HEK293 (cell line): ENCODE measurements at regions not wholly inside any gene's neighbourhood (a gene's known extent, or its start where the extent isn't known, plus 50 kb on each side); places are given as distances from the start of the nearest gene placed in this dataset.

Experiments
- CTCF ChIA-PET: fragments of 350-600 bp; formaldehyde crosslinking; extraction: SDS; loops from one replicate; lab custom pipeline; 2021; ENCODE audit warnings: antibody characterized with exemption; lab: Yijun Ruan, JAX
- POLR2A ChIA-PET: fragments of 300-600 bp; formaldehyde crosslinking; extraction: SDS; loops from one replicate; lab custom pipeline; 2020; ENCODE audit warnings: antibody characterized with exemption, inconsistent platforms; lab: Yijun Ruan, JAX
- H3K27ac ChIP-seq: fragments of 200-500 bp; sonication (Bioruptor generic); 2 replicates; pipeline ENCODE4 v1.5.1; 2014; ENCODE audit warnings: low read depth, low read length, control low read depth, inconsistent platforms; ENCODE audit errors: extremely low read depth
- H3K36me3 ChIP-seq, 2 experiments: fragments of 200-500 bp in 1 of 2; sonication (Bioruptor generic) in 1 of 2; 1 replicate in 1 of 2; 2 replicates in 1 of 2; pipeline ENCODE4 v1.5.1; 2014 to 2017; ENCODE audit warnings: inconsistent platforms in 2 of 2, low read length in 2 of 2; ENCODE audit not compliant: control insufficient read depth in 2 of 2, insufficient read depth in 1 of 2
- H3K4me1 ChIP-seq: fragments of 200-500 bp; sonication (Bioruptor generic); 2 replicates; pipeline ENCODE4 v1.5.1; 2014; ENCODE audit warnings: mild to moderate bottlenecking, low read length, inconsistent platforms; ENCODE audit not compliant: control insufficient read depth, insufficient read depth
- H3K4me3 ChIP-seq: 2 replicates; pipeline ENCODE4 v1.5.1; 2011; ENCODE audit warnings: low read depth, mild to moderate bottlenecking, control low read depth, low read length, moderate library complexity
- H3K9me3 ChIP-seq: fragments of 200-500 bp; sonication (Bioruptor generic); 2 replicates; pipeline ENCODE4 v1.5.1; 2014; ENCODE audit warnings: low read depth, low read length, inconsistent platforms; ENCODE audit not compliant: control insufficient read depth, insufficient read depth
- ELK4 ChIP-seq: IDR thresholded peaks from 2 replicates; pipeline ENCODE4 v1.6.1; 2011; ENCODE audit warnings: mild to moderate bottlenecking, low read depth, low read length, borderline replicate concordance
- KLF10 ChIP-seq: fragments of 450-650 bp; IDR thresholded peaks from 2 replicates; pipeline ENCODE4 v1.5.1; 2018; ENCODE audit warnings: missing biosample characterization, mild to moderate bottlenecking, missing genetic modification characterization
- KLF7 ChIP-seq: fragments of 450-650 bp; formaldehyde crosslinking; IDR thresholded peaks from 2 replicates; pipeline ENCODE4 v1.5.1; 2016; ENCODE audit warnings: missing biosample characterization, missing genetic modification characterization, borderline replicate concordance
- OVOL3 ChIP-seq: fragments of 450-650 bp; formaldehyde crosslinking; IDR thresholded peaks from 2 replicates; pipeline ENCODE4 v1.5.1; 2016; ENCODE audit warnings: missing biosample characterization, missing genetic modification characterization
- PRDM1 ChIP-seq: fragments of 450-650 bp; formaldehyde crosslinking; IDR thresholded peaks from 2 replicates; pipeline ENCODE4; 2016; ENCODE audit warnings: missing biosample characterization, missing genetic modification characterization
- PRDM2 ChIP-seq: fragments of 450-650 bp; formaldehyde crosslinking; IDR thresholded peaks from 2 replicates; pipeline ENCODE4 v1.5.1; 2016; ENCODE audit warnings: missing biosample characterization, missing genetic modification characterization, borderline replicate concordance
- SP7 ChIP-seq: fragments of 450-650 bp; formaldehyde crosslinking; IDR thresholded peaks from 2 replicates; pipeline ENCODE4 v1.5.1; 2016; ENCODE audit warnings: missing biosample characterization, missing genetic modification characterization
- TCF7L2 ChIP-seq: IDR thresholded peaks from 2 replicates; pipeline ENCODE4 v1.6.1; 2011; ENCODE audit warnings: low read depth, mild to moderate bottlenecking, inconsistent platforms, low read length, moderate library complexity, borderline replicate concordance
- TRIM28 ChIP-seq: IDR thresholded peaks from 2 replicates; pipeline ENCODE4 v1.6.1; 2011; ENCODE audit warnings: low read length, control low read depth, borderline replicate concordance
- WT1 ChIP-seq: fragments of 450-650 bp; formaldehyde crosslinking; IDR thresholded peaks from 2 replicates; pipeline ENCODE4 v1.5.1; 2016; ENCODE audit warnings: missing biosample characterization, missing genetic modification characterization
- ZFP41 ChIP-seq: fragments of 450-650 bp; formaldehyde crosslinking; IDR thresholded peaks from 2 replicates; pipeline ENCODE4 v1.5.1; 2016; ENCODE audit warnings: missing biosample characterization, missing genetic modification characterization, borderline replicate concordance
- ZNF169 ChIP-seq: fragments of 450-650 bp; formaldehyde crosslinking; IDR thresholded peaks from 2 replicates; pipeline ENCODE4 v1.5.1; 2016; ENCODE audit warnings: missing biosample characterization, missing genetic modification characterization
- ZNF18 ChIP-seq: fragments of 450-650 bp; formaldehyde crosslinking; IDR thresholded peaks from 2 replicates; pipeline ENCODE4 v1.5.1; 2016; ENCODE audit warnings: missing biosample characterization, missing genetic modification characterization
- ZNF23 ChIP-seq: fragments of 450-650 bp; formaldehyde crosslinking; IDR thresholded peaks from 2 replicates; pipeline ENCODE4 v1.5.1; 2016; ENCODE audit warnings: missing biosample characterization, missing genetic modification characterization, borderline replicate concordance
- ZNF391 ChIP-seq: fragments of 450-650 bp; formaldehyde crosslinking; IDR thresholded peaks from 2 replicates; pipeline ENCODE4 v1.5.1; 2016; ENCODE audit warnings: low read depth, missing biosample characterization, missing genetic modification characterization, borderline replicate concordance
- ZNF544 ChIP-seq: fragments of 450-650 bp; formaldehyde crosslinking; IDR thresholded peaks from 2 replicates; pipeline ENCODE4 v1.5.0; 2017; ENCODE audit warnings: missing biosample characterization, missing genetic modification characterization
- ZNF704 ChIP-seq: fragments of 450-650 bp; formaldehyde crosslinking; IDR thresholded peaks from 2 replicates; pipeline ENCODE4 v1.5.1; 2016; ENCODE audit warnings: missing biosample characterization, missing genetic modification characterization
- ZNF777 ChIP-seq: fragments of 450-650 bp; formaldehyde crosslinking; IDR thresholded peaks from 2 replicates; pipeline ENCODE4 v1.5.1; 2017; ENCODE audit warnings: missing biosample characterization, missing genetic modification characterization, borderline replicate concordance
- ZSCAN16 ChIP-seq: fragments of 450-650 bp; formaldehyde crosslinking; IDR thresholded peaks from 2 replicates; pipeline ENCODE4 v1.5.1; 2016; ENCODE audit warnings: missing biosample characterization, missing genetic modification characterization
- TF ChIP-seq, protein P1 (sequence below): sonication (generic); formaldehyde crosslinking; IDR thresholded peaks from 2 replicates; pipeline ENCODE4 v1.8.1; 2022; ENCODE audit warnings: mild to moderate bottlenecking, moderate library complexity, missing genetic modification reagents
- TF ChIP-seq, protein P2 (sequence below): fragments of 450-650 bp; formaldehyde crosslinking; IDR thresholded peaks from 2 replicates; pipeline ENCODE4 v1.5.1; 2016; ENCODE audit warnings: missing biosample characterization, missing genetic modification characterization

DNA sequence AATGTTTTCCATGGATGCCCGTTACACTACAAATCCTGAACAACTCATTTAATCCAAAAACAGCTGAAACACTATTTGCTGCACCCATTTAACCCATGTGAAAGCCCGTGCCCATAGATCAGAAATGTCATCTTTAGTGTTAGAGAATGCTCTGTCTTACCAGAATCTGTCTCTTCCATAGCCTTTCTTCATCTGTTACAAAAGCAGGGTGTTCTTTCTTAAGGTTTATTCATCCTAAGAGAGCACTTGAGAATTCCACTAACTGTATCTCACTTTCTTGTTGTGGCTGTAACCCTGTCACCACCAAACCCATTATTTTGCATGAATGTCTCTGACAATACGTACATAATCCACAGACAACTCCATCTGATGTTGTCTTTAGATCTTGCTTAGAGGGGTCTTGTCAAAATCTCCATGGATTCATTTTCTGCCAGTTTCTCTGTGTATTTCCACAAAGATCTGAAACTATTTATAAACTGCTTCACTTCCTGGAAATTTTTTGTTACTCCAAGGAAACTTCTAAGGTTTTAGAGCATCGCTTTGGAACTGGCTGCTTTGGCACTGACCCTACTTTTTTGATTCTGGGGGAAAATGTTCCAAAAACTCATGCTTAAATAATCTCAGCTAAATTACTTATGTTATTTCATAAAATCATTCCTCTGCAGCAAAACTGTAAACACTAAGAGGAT, 167.8 kb upstream of the CCDC54 start (continued):
- TF ChIP-seq PRDM2 (no peak), ZNF169 (tag by site-specific recombination) (no peak)

DNA sequence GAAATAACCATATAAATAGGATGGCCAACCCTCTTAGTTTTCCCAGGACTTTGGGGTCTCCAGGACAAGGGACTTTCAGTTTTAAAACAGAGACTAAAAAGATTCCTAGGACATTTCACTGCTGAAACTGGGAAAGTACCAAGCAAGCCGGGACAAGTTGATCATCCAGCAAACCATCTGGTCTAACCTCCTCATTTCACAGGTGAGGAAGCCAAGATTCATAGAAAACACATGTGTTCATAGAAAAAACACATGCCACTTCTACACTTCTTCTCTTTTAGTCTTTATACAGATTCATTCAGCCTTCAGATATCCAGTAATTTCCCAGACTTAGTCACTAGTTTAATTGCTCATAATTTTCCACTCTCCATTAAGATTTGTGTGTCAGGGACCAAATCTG, 165.6 kb upstream of the CCDC54 start:
- ChIA-PET POLR2A (no interaction called here), CTCF (interaction anchor here (1.0 kb wide), 1 partner anchor 60 kb away, joined by 3 read pairs; no protein-coding TSS in a partner anchor)
- TF ChIP-seq TRIM28, result no peak
- no peak for TF ChIP-seq ZNF23 (tag by site-specific recombination)
- TF ChIP-seq KLF10, result no peak
- no peak for TF ChIP-seq ZSCAN16 (tag by site-specific recombination)
- no peak for TF ChIP-seq WT1
- no peak for TF ChIP-seq ZNF391 (tag by site-specific recombination)
- no peak for TF ChIP-seq ZNF704 (tag by site-specific recombination)
- no peak for TF ChIP-seq PRDM1
- no peak for TF ChIP-seq SP7 (tag by site-specific recombination)
- no peak for TF ChIP-seq ZFP41
- TF ChIP-seq, protein P1, sequence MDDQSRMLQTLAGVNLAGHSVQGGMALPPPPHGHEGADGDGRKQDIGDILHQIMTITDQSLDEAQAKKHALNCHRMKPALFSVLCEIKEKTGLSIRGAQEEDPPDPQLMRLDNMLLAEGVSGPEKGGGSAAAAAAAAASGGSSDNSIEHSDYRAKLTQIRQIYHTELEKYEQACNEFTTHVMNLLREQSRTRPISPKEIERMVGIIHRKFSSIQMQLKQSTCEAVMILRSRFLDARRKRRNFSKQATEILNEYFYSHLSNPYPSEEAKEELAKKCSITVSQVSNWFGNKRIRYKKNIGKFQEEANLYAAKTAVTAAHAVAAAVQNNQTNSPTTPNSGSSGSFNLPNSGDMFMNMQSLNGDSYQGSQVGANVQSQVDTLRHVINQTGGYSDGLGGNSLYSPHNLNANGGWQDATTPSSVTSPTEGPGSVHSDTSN, result no peak
- no peak for TF ChIP-seq OVOL3 (tag by site-specific recombination)
- TF ChIP-seq ELK4, result no peak
- TF ChIP-seq ZNF18, result no peak
- TF ChIP-seq, protein P2, sequence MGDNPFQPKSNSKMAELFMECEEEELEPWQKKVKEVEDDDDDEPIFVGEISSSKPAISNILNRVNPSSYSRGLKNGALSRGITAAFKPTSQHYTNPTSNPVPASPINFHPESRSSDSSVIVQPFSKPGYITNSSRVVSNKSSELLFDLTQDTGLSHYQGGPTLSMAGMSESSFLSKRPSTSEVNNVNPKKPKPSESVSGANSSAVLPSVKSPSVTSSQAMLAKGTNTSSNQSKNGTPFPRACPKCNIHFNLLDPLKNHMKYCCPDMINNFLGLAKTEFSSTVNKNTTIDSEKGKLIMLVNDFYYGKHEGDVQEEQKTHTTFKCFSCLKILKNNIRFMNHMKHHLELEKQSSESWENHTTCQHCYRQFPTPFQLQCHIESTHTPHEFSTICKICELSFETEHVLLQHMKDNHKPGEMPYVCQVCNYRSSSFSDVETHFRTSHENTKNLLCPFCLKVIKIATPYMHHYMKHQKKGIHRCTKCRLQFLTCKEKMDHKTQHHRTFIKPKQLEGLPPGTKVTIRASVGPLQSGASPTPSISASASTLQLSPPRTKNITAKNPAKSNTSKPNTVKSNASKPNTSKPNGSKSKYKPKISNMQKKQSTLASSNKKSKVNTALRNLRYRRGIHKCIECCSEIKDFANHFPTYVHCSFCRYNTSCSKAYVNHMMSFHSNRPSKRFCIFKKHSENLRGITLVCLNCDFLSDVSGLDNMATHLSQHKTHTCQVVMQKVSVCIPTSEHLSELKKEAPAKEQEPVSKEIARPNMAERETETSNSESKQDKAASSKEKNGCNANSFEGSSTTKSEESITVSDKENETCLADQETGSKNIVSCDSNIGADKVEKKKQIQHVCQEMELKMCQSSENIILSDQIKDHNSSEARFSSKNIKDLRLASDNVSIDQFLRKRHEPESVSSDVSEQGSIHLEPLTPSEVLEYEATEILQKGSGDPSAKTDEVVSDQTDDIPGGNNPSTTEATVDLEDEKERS (tag by site-specific recombination), result no peak
- TF ChIP-seq KLF7 (tag by site-specific recombination), result no peak
- TF ChIP-seq ZNF777, result no peak
- no peak for TF ChIP-seq ZNF544 (tag by site-specific recombination)
- TF ChIP-seq TCF7L2, result no peak
- no peak overlapping the region for H3K27ac ChIP-seq
- H3K4me1 ChIP-seq, result peaks cover 7% of the 10 kb centered on the region; the same call in 1 of the 2 replicates
- H3K9me3 ChIP-seq, result no peaks in the 10 kb centered on the region
- H3K4me3 ChIP-seq, result no peak overlapping the region
- no peaks in the 10 kb centered on the region for H3K36me3 ChIP-seq
